Activated CD4-positive, alpha-beta memory T cell treated with anti-CD3 and anti-CD28 coated beads for 36 hours (primary cell): ENCODE measurements at regions not wholly inside any gene's neighbourhood (a gene's known extent, or its start where the extent isn't known, plus 50 kb on each side); places are given as distances from the start of the nearest gene placed in this dataset.

Experiments
- CTCF ChIA-PET: fragments of 350-600 bp; sonication (Branson Sonifier 250); formaldehyde crosslinking; loops from one replicate; lab custom pipeline; 2021; ENCODE audit warnings: antibody characterized with exemption, inconsistent platforms; lab: Charles Lee
- POLR2A ChIA-PET: fragments of 350-600 bp; sonication (Branson Sonifier 250); formaldehyde crosslinking; loops from one replicate; lab custom pipeline; 2021; ENCODE audit warnings: antibody characterized with exemption; lab: Charles Lee
- DNase-seq: peaks from one replicate; pipeline ENCODE4 v3.0.0-alpha.2; 2020
- H3K27ac Mint-ChIP-seq: one replicate; pipeline ENCODE4 v1.8.0; 2021; ENCODE audit warnings: mixed read lengths
- H3K27me3 Mint-ChIP-seq: one replicate; pipeline ENCODE4 v1.8.0; 2021; ENCODE audit warnings: mixed read lengths
- H3K36me3 Mint-ChIP-seq: one replicate; pipeline ENCODE4 v1.8.0; 2021; ENCODE audit warnings: mixed read lengths
- H3K4me1 Mint-ChIP-seq: one replicate; pipeline ENCODE4 v1.8.0; 2021; ENCODE audit warnings: low read depth, mixed read lengths
- H3K4me3 Mint-ChIP-seq: one replicate; pipeline ENCODE4 v1.8.0; 2021; ENCODE audit warnings: mild to moderate bottlenecking, mixed read lengths
- H3K9me3 Mint-ChIP-seq: one replicate; pipeline ENCODE4 v1.8.0; 2021; ENCODE audit warnings: mixed read lengths
- intact Hi-C: fragments of 100-400 bp; cut with micrococcal nuclease; formaldehyde crosslinking; loops from one replicate; pipeline ENCODE4 v1.15.1; 2023

GRCh38 chr2:228273159-228273558 is 91.7 kb upstream of the SPHKAP start:
- H3K27me3 Mint-ChIP-seq: no peaks in the 10 kb centered on the region
- ChIA-PET CTCF (no interaction called here), POLR2A (no interaction called here)
- H3K36me3 Mint-ChIP-seq: no peaks in the 10 kb centered on the region
- intact Hi-C loops: no loop called here
- H3K9me3 Mint-ChIP-seq: peaks cover 3% of the 10 kb centered on the region
- H3K4me3 Mint-ChIP-seq: no peak overlapping the region
- H3K27ac Mint-ChIP-seq: no peak overlapping the region
- H3K4me1 Mint-ChIP-seq: no peaks in the 10 kb centered on the region
- no peak for DNase-seq

GRCh38 chr2:228269351-228269750 is 87.9 kb upstream of the SPHKAP start:
- POLR2A ChIA-PET: no interaction called here

GRCh38 chr2:228268756-228269155 is 87.3 kb upstream of the SPHKAP start:
- no peaks in the 10 kb centered on the region for H3K27me3 Mint-ChIP-seq
- no peaks in the 10 kb centered on the region for H3K36me3 Mint-ChIP-seq
- ChIA-PET CTCF (no interaction called here), POLR2A (no interaction called here)
- H3K9me3 Mint-ChIP-seq: peaks cover 4% of the 10 kb centered on the region
- no peak overlapping the region for H3K4me3 Mint-ChIP-seq
- no peaks in the 10 kb centered on the region for H3K4me1 Mint-ChIP-seq
- DNase-seq: no peak
- H3K27ac Mint-ChIP-seq: no peak overlapping the region
- intact Hi-C loops: no loop called here

More at GRCh38 chr2:228269351-228269750, 87.9 kb upstream of the SPHKAP start:
- intact Hi-C loops: no loop called here
- DNase-seq: no peak
- Mint-ChIP-seq H3K9me3 (peaks cover 4% of the 10 kb centered on the region), H3K36me3 (no peaks in the 10 kb centered on the region), H3K4me3 (no peak overlapping the region), H3K27me3 (no peaks in the 10 kb centered on the region), H3K4me1 (no peaks in the 10 kb centered on the region), H3K27ac (no peak overlapping the region)
- CTCF ChIA-PET: no interaction called here

- POLR2A ChIA-PET: no interaction called here
- DNase-seq: no peak
- Mint-ChIP-seq H3K36me3 (no peaks in the 10 kb centered on the region), H3K9me3 (peaks cover 4% of the 10 kb centered on the region), H3K27ac (no peak overlapping the region), H3K27me3 (no peaks in the 10 kb centered on the region), H3K4me3 (no peak overlapping the region), H3K4me1 (no peaks in the 10 kb centered on the region)
- intact Hi-C loops: no loop called here
- CTCF ChIA-PET: no interaction called here
Measured at GRCh38 chr2:228268301-228268700, 86.8 kb upstream of the SPHKAP start.

- Mint-ChIP-seq H3K36me3 (no peaks in the 10 kb centered on the region), H3K4me3 (no peak overlapping the region), H3K4me1 (no peaks in the 10 kb centered on the region), H3K27me3 (no peaks in the 10 kb centered on the region), H3K27ac (no peak overlapping the region), H3K9me3 (peaks cover 9% of the 10 kb centered on the region)
- intact Hi-C loops: no loop called here
- CTCF ChIA-PET: interaction anchor here (0.5 kb wide), 1 partner anchor 47 kb away, joined by 3 read pairs; no protein-coding TSS in a partner anchor
- POLR2A ChIA-PET: no interaction called here
- no peak for DNase-seq
Measured at GRCh38 chr2:228263156-228263555, 81.7 kb upstream of the SPHKAP start.

GRCh38 chr2:228261546-228261945 is 80.1 kb upstream of the SPHKAP start:
- DNase-seq: no peak
- H3K27ac Mint-ChIP-seq: no peak overlapping the region

DNA sequence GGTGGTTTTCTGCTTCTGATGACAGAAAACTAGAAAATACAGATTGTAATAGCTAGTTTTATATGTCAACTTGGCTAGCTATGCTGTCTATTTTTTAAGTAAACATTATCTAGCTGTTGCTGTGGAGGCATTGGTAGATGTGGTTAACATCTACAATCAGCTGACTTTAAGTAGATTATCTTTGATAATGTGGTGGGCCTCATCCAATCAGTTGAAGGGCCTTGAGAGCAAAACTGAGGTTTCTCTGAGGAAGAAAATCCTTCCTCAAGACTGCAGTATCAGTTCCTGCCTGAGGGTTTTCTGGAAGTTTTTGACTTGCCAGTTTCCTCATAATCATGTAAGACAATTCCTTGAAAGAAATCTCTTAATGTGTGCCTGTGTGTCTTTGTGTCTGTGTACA is 75.9 kb upstream of the SPHKAP start:
- ChIA-PET CTCF (no interaction called here), POLR2A (no interaction called here)
- no peaks in the 10 kb centered on the region for H3K4me1 Mint-ChIP-seq
- peaks cover 5% of the 10 kb centered on the region for H3K9me3 Mint-ChIP-seq
- intact Hi-C loops: no loop called here
- H3K27ac Mint-ChIP-seq: no peak overlapping the region
- H3K27me3 Mint-ChIP-seq: no peaks in the 10 kb centered on the region
- DNase-seq: no peak
- no peak overlapping the region for H3K4me3 Mint-ChIP-seq
- H3K36me3 Mint-ChIP-seq: no peaks in the 10 kb centered on the region

More at GRCh38 chr2:228261546-228261945, 80.1 kb upstream of the SPHKAP start:
- POLR2A ChIA-PET: no interaction called here
- Mint-ChIP-seq H3K27me3 (no peaks in the 10 kb centered on the region), H3K36me3 (no peaks in the 10 kb centered on the region), H3K4me1 (no peaks in the 10 kb centered on the region), H3K9me3 (peaks cover 9% of the 10 kb centered on the region), H3K4me3 (no peak overlapping the region)
- CTCF ChIA-PET: no interaction called here
- intact Hi-C loops: no loop called here

DNA sequence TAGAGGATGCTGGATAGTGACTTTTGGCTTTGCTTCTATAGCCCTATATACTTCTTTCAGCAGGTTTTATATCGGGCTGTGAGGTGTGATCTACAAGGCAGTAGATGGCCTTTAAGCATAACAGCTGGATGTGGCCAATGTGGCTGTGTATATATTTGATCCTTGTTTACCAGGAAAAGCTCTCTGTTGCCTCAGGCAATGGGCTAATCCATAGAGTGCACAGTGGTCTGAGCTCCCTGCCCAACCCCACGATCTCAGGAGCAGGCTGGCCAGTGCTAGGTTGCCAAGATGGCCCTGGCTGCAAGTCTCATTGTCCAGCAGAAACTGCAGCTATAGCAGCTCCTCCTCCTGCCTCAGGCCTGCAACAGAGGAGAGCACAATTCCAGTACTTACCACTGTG is 72.3 kb upstream of the SPHKAP start:
- CTCF ChIA-PET: interaction anchor here (1.1 kb wide), 1 partner anchor 13 kb away, joined by 3 read pairs; no protein-coding TSS in a partner anchor
- H3K27me3 Mint-ChIP-seq: no peaks in the 10 kb centered on the region
- no peak for DNase-seq
- H3K27ac Mint-ChIP-seq: no peak overlapping the region
- intact Hi-C loops: no loop called here
- H3K9me3 Mint-ChIP-seq: peaks cover 2% of the 10 kb centered on the region
- POLR2A ChIA-PET: no interaction called here
- no peaks in the 10 kb centered on the region for H3K4me1 Mint-ChIP-seq
- no peak overlapping the region for H3K4me3 Mint-ChIP-seq
- no peaks in the 10 kb centered on the region for H3K36me3 Mint-ChIP-seq

DNA sequence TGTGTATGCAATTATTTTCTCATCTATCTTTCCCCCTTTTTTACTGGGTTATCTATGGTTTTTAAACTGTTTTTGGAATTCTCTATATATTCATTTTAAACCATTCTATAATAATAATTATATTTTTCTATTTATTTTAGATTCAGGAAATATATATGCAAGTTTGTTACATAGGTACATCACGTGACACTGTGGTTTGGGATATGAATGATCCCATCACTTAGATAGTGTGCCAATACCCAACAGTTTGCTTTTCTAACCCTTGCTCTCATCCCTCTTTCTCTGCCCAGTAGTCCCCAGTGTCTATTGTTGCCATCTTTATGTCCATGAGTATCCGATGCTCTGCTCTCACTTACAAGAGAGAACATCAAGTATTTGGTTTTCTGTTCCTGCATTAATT is 65.8 kb upstream of the SPHKAP start:
- Mint-ChIP-seq H3K36me3 (no peaks in the 10 kb centered on the region), H3K9me3 (peaks cover 6% of the 10 kb centered on the region), H3K27ac (no peak overlapping the region), H3K4me1 (no peaks in the 10 kb centered on the region), H3K4me3 (no peak overlapping the region), H3K27me3 (no peaks in the 10 kb centered on the region)
- ChIA-PET POLR2A (no interaction called here), CTCF (no interaction called here)
- intact Hi-C loops: no loop called here
- DNase-seq: no peak

DNA sequence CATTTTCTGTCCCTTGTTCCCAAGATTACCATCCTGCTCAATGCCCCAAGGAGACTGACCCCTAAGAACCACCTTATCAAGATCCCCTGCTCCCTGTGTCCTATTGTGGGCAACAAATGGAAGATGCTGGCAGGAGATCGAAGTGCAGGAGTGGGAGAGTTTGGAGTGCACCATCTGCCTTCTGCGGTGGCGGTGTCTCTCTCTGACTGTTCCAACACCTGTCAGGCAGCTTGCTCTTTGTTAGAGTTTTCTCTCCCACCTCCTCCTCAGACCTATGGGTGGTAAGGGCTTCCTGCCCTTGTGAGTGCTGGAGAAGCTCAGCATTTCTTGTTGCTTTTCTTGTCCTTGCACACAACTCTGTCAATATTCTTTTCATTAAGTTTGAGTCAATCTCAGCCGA is 64.1 kb upstream of the SPHKAP start:
- intact Hi-C loops: no loop called here
- H3K4me3 Mint-ChIP-seq: no peak overlapping the region
- H3K27me3 Mint-ChIP-seq: no peaks in the 10 kb centered on the region
- ChIA-PET CTCF (no interaction called here), POLR2A (no interaction called here)
- no peak for DNase-seq
- H3K9me3 Mint-ChIP-seq: peaks cover 6% of the 10 kb centered on the region
- no peak overlapping the region for H3K27ac Mint-ChIP-seq
- no peaks in the 10 kb centered on the region for H3K4me1 Mint-ChIP-seq
- H3K36me3 Mint-ChIP-seq: no peaks in the 10 kb centered on the region

DNA sequence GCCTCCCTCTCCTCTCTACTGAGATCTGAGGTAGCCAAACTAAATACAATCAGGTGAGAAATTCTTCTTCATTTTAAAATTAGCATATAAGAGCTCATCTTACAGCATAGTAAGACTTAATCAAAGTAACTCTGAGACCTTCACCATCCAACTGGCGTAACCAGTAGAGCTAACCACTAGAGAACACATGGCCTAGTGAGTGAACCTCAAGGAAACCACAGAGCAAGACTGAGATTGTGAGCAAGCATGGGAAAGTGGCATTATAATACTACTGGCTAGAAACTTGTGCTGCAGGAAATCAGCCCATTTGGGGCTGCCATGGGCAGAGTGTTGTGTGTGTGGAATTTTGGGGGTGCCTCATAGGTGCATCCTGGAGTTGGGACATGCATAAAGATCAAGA is 61.1 kb upstream of the SPHKAP start:
- Mint-ChIP-seq H3K4me1 (no peaks in the 10 kb centered on the region), H3K4me3 (no peak overlapping the region), H3K36me3 (no peaks in the 10 kb centered on the region), H3K27me3 (no peaks in the 10 kb centered on the region), H3K27ac (no peak overlapping the region), H3K9me3 (peaks cover 3% of the 10 kb centered on the region)
- ChIA-PET CTCF (no interaction called here), POLR2A (no interaction called here)
- no peak for DNase-seq
- intact Hi-C loops: no loop called here

- no peaks in the 10 kb centered on the region for H3K4me1 Mint-ChIP-seq
- H3K36me3 Mint-ChIP-seq: no peaks in the 10 kb centered on the region
- H3K4me3 Mint-ChIP-seq: no peak overlapping the region
- DNase-seq: no peak
- ChIA-PET CTCF (interaction anchor here (0.6 kb wide), 1 partner anchor 13 kb away, joined by 3 read pairs; no protein-coding TSS in a partner anchor), POLR2A (no interaction called here)
- no peaks in the 10 kb centered on the region for H3K27me3 Mint-ChIP-seq
- no peaks in the 10 kb centered on the region for H3K9me3 Mint-ChIP-seq
- no peak overlapping the region for H3K27ac Mint-ChIP-seq
- intact Hi-C loops: no loop called here
Measured at GRCh38 chr2:228239907-228240561, 58.5 kb upstream of the SPHKAP start.

GRCh38 chr2:228239207-228239906 is 57.9 kb upstream of the SPHKAP start:
- POLR2A ChIA-PET: no interaction called here
- CTCF ChIA-PET: no interaction called here
- no peak for DNase-seq
- no peaks in the 10 kb centered on the region for H3K36me3 Mint-ChIP-seq
- no peaks in the 10 kb centered on the region for H3K27me3 Mint-ChIP-seq
- no peak overlapping the region for H3K4me3 Mint-ChIP-seq
- no peaks in the 10 kb centered on the region for H3K4me1 Mint-ChIP-seq
- H3K9me3 Mint-ChIP-seq: no peaks in the 10 kb centered on the region
- intact Hi-C loops: no loop called here
- H3K27ac Mint-ChIP-seq: no peak overlapping the region
